ENCODE measurements at regions not wholly inside any gene's neighbourhood (a gene's known extent, or its start where the extent isn't known, plus 50 kb on each side); places are given as distances from the start of the nearest gene placed in this dataset.

DNA sequence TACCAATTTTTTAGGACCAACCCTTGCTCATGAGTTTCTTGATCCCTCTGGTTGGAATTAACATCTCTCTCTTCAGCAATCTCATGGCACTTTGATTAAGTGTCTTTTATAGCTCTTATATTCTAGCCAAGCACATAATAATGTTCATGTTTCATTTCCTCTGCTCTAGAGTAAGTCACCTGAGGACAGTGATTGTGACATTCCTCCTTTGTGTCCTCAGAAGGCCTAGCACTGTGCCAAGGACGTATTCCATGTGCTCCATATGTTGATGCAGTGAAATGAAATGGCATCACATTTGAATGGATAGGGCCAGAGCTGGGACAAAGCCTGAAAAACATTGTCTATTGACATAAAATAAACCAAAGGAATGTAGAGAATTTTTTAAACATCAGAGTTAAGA, 322.8 kb upstream of the PRICKLE1 start:
- TF ChIP-seq, protein P1, sequence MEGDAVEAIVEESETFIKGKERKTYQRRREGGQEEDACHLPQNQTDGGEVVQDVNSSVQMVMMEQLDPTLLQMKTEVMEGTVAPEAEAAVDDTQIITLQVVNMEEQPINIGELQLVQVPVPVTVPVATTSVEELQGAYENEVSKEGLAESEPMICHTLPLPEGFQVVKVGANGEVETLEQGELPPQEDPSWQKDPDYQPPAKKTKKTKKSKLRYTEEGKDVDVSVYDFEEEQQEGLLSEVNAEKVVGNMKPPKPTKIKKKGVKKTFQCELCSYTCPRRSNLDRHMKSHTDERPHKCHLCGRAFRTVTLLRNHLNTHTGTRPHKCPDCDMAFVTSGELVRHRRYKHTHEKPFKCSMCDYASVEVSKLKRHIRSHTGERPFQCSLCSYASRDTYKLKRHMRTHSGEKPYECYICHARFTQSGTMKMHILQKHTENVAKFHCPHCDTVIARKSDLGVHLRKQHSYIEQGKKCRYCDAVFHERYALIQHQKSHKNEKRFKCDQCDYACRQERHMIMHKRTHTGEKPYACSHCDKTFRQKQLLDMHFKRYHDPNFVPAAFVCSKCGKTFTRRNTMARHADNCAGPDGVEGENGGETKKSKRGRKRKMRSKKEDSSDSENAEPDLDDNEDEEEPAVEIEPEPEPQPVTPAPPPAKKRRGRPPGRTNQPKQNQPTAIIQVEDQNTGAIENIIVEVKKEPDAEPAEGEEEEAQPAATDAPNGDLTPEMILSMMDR (IDR thresholded peaks at IDR 0.05), result no peak
- TF ChIP-seq EZH2phosphoT487 (IDR thresholded peaks at IDR 0.05), result no peak
- TF ChIP-seq EZH2 (IDR thresholded peaks at IDR 0.05), result no peak
